Effector memory CD4-positive, alpha-beta T cell (primary cell): ENCODE measurements at regions not wholly inside any gene's neighbourhood (a gene's known extent, or its start where the extent isn't known, plus 50 kb on each side); places are given as distances from the start of the nearest gene placed in this dataset.

Source experiments
- DNase-seq, 3 donors: peaks; one replicate each; pipeline ENCODE4 v3.0.0-alpha.2; 2020
- H3K27ac ChIP-seq: 2 replicates; pipeline ENCODE4 v1.7.0; 2013; ENCODE audit warnings: mild to moderate bottlenecking, low read length, moderate library complexity; ENCODE audit not compliant: insufficient read depth, poor library complexity, severe bottlenecking
- H3K27me3 ChIP-seq: replicated peaks from 2 replicates; pipeline ENCODE4 v1.7.0; 2013; ENCODE audit warnings: mild to moderate bottlenecking, low read length; ENCODE audit not compliant: insufficient read depth, control insufficient read depth, poor library complexity, severe bottlenecking
- H3K36me3 ChIP-seq: 2 replicates; pipeline ENCODE4 v1.7.0; 2013; ENCODE audit warnings: mild to moderate bottlenecking, low read length, moderate library complexity; ENCODE audit not compliant: control insufficient read depth, insufficient read depth
- H3K4me1 ChIP-seq: 2 replicates; pipeline ENCODE4 v1.7.0; 2013; ENCODE audit warnings: low read length, mild to moderate bottlenecking; ENCODE audit not compliant: control insufficient read depth, insufficient read depth, poor library complexity, severe bottlenecking
- H3K4me3 ChIP-seq: 2 replicates; pipeline ENCODE4 v1.7.0; 2013; ENCODE audit warnings: low read length, low read depth, mild to moderate bottlenecking; ENCODE audit not compliant: insufficient read depth, poor library complexity, severe bottlenecking
- H3K9me3 ChIP-seq: 2 replicates; pipeline ENCODE4 v1.7.0; 2013; ENCODE audit warnings: mild to moderate bottlenecking, low read length, moderate library complexity; ENCODE audit not compliant: control insufficient read depth

DNA sequence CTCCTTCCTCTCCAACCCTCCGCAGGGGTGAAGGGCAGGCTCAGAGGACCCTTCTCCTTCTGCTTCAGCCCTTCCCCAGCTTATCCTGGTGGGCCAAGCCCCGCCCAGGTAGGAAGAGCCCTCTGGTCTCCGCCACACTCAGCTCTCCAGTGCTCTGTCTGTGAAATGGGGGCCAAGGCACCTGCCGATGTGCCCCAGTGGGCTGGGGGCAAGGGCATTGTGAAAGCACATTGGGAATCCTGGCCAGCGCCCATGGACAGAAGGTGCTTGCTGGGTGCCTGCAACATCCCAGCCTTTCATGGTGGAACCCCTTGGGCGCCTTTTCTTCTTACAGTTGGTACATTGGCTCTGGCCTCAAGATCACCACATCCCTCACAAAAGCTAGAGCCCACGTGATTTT, 150.8 kb downstream of the INHBB start:
- no peak for DNase-seq
- Histone ChIP-seq H3K4me1 (no peaks in the 10 kb centered on the region), H3K4me3 (no peak overlapping the region), H3K9me3 (no peaks in the 10 kb centered on the region), H3K27me3 (no peaks in the 10 kb centered on the region), H3K27ac (no peak overlapping the region), H3K36me3 (no peaks in the 10 kb centered on the region)

DNA sequence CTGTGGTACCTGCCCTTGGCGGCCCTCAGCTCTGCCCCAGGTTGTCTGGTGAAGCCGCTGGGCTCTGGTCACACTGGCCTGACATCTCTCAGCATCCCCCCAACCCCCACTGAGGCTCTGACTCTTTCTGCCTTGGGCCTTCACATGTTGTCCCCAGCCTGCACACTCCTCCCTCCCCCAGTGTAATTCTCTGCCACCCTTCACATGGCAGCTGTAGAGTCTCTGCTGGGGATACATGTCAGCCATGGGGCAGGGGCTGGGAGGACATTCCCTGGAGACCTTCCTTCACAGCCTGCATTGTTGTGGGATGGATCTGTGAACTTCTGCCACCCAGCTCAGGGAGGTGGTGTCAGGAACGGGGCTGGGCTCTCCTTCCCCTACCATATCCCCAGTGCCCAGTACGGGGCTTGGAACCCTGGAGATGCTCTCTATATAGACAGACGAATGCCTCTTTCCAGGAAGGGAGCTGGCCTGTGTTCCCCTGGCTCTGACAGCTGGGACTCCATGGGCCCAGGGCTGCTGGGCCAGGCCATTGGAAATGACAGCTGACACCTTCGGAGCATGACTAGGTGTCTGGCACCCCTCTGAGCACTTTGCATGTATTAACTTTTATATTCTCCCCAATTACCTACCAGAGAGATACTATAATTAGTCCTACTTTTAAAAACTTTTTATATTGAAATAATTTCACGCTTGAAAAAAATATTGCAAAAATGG, 151.5 kb downstream of the INHBB start:
- no peaks in the 10 kb centered on the region for H3K4me1 ChIP-seq
- no peaks in the 10 kb centered on the region for H3K27me3 ChIP-seq
- no peak overlapping the region for H3K4me3 ChIP-seq
- H3K9me3 ChIP-seq, result no peaks in the 10 kb centered on the region
- H3K27ac ChIP-seq, result no peak overlapping the region
- DNase-seq, result no peak
- H3K36me3 ChIP-seq, result no peaks in the 10 kb centered on the region

DNA sequence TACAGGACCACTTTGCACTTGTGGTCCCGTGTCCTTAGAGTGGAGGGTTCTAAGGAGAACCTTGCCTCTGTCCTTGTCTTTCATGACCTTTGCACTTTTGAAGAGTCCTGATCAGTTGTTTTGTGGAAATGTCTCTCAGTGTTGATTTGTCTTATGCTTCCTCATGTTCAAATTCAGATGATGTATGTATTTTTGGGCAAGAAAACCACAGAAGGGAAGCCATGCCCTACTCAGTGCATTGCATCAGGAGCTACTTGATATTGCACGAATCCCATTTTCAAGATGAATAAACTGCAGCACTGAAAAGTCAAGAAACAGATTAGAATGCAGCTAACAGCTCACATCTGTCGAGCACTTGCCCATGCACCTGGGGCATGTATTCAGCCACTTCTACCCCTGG, 152.2 kb downstream of the INHBB start:
- DNase-seq, result no peak
- Histone ChIP-seq H3K9me3 (no peaks in the 10 kb centered on the region), H3K4me3 (no peak overlapping the region), H3K4me1 (no peaks in the 10 kb centered on the region), H3K27me3 (no peaks in the 10 kb centered on the region), H3K36me3 (no peaks in the 10 kb centered on the region), H3K27ac (no peak overlapping the region)

DNA sequence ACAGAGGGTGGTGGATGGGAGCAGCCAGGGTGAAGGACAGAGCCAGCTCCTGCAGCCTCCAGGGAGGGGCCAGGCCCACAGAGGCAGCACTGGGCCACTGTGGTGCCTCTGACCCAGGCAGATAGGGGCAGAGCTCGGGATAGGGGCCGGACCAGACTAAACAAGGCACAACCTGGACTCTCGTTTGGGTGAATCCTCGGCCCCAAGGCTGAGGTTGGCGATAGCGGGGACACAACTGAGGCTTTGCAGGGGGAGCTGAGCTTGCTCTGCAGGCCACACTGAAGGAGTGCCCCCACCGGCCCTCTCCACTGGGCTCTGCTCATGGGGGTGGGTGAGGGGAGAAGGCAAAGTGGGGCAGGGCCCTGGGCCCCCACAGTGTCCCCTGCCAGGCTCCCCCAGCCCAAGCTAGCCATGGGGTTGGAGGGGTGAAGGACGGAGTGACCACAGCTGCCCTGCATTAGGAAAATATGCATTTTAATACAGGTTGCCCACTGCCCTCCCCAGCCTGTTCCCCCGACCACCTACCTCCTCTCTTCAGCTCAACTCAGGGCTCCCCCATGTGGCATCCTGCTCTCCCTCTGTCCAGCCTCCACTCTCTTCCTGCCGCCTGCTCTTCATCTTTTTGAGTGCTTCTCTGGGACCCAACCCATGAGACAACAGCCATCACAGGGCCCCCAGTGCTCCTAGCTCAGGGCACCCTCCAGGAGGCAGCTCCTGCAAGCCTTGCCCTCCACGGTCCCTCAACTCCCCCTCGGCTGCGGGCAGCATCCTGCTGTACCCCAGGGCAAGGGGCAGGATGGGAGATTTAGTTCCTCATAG, 152.8 kb downstream of the INHBB start:
- no peak overlapping the region for H3K27ac ChIP-seq
- H3K27me3 ChIP-seq, result no peaks in the 10 kb centered on the region
- H3K36me3 ChIP-seq, result no peaks in the 10 kb centered on the region
- H3K4me1 ChIP-seq, result no peaks in the 10 kb centered on the region
- H3K9me3 ChIP-seq, result no peaks in the 10 kb centered on the region
- no peak for DNase-seq
- H3K4me3 ChIP-seq, result no peak overlapping the region

GRCh38 chr2:120499784-120500495, 154.0 kb downstream of the INHBB start:
- H3K4me1 ChIP-seq, result no peaks in the 10 kb centered on the region
- H3K36me3 ChIP-seq, result no peaks in the 10 kb centered on the region
- no peak overlapping the region for H3K27ac ChIP-seq
- no peak overlapping the region for H3K4me3 ChIP-seq
- DNase-seq, result no peak
- H3K9me3 ChIP-seq, result no peaks in the 10 kb centered on the region
- H3K27me3 ChIP-seq, result no peaks in the 10 kb centered on the region

DNA sequence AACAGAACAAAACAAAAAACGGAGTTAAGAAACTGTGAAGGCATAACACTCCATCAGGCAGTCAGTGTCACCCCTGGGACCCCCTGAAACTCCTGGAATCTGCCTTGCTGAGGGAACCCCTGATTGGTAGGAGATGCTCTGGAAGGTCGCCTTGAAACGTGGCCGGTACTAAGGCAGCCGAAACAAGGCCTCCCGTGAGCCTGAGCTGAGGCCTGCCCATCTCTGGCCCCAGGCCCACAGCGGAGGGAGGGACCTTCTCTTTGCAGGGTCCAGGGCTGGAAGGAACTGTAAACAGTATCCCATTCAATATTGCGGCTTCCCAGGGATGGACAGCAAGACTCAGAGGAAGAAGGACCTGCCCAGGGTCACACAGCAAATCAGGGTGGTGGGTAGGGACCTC, 155.7 kb downstream of the INHBB start:
- no peak overlapping the region for H3K27ac ChIP-seq

GRCh38 chr2:120502357-120502756, 156.4 kb downstream of the INHBB start:
- DNase-seq, result no peak
- Histone ChIP-seq H3K4me1 (no peaks in the 10 kb centered on the region), H3K4me3 (no peak overlapping the region), H3K9me3 (no peaks in the 10 kb centered on the region), H3K27ac (no peak overlapping the region), H3K27me3 (no peaks in the 10 kb centered on the region), H3K36me3 (no peaks in the 10 kb centered on the region)

More for the DNA sequence above, 155.7 kb downstream of the INHBB start:
- H3K9me3 ChIP-seq, result no peaks in the 10 kb centered on the region
- H3K4me1 ChIP-seq, result no peaks in the 10 kb centered on the region
- no peak for DNase-seq
- H3K27me3 ChIP-seq, result no peaks in the 10 kb centered on the region
- H3K4me3 ChIP-seq, result no peak overlapping the region
- no peaks in the 10 kb centered on the region for H3K36me3 ChIP-seq

GRCh38 chr2:120502761-120503160, 156.8 kb downstream of the INHBB start:
- Histone ChIP-seq H3K4me1 (no peaks in the 10 kb centered on the region), H3K27me3 (no peaks in the 10 kb centered on the region), H3K9me3 (no peaks in the 10 kb centered on the region), H3K27ac (no peak overlapping the region), H3K36me3 (no peaks in the 10 kb centered on the region), H3K4me3 (no peak overlapping the region)
- DNase-seq, result no peak

DNA sequence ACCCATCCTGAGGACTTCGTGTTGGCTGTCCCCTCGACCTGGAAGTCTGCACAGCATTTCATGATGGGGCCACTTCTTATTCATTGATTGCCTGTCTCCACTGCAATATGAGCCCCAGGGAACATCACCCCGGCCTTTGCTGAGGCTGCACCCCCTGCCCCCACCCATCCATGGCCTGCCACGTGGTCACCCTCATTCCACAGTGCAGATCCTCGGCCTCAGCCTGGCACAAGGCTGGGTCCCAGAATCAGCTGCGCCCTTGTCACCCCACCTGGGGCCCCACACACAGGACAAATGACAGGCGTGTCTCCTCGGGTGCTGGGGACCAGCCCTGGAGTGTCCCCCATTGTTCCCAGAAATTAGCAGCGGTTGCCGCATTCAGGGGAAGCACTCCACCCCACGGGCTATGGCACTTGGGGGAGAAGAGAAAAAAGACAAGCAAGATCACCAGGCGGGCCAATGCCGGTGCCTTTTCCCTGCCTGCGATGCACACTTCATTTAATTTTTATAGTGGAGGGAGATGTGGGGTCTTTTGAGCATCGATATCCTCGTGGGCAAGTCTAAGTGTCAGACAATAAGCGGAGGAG, 157.4 kb downstream of the INHBB start:
- H3K4me3 ChIP-seq, result no peak overlapping the region
- no peaks in the 10 kb centered on the region for H3K4me1 ChIP-seq
- H3K36me3 ChIP-seq, result no peaks in the 10 kb centered on the region
- H3K9me3 ChIP-seq, result no peaks in the 10 kb centered on the region
- no peak for DNase-seq
- H3K27ac ChIP-seq, result no peak overlapping the region
- no peaks in the 10 kb centered on the region for H3K27me3 ChIP-seq
